ENCODE measurements at regions not wholly inside any gene's neighbourhood (a gene's known extent, or its start where the extent isn't known, plus 50 kb on each side); places are given as distances from the start of the nearest gene placed in this dataset.

DNA sequence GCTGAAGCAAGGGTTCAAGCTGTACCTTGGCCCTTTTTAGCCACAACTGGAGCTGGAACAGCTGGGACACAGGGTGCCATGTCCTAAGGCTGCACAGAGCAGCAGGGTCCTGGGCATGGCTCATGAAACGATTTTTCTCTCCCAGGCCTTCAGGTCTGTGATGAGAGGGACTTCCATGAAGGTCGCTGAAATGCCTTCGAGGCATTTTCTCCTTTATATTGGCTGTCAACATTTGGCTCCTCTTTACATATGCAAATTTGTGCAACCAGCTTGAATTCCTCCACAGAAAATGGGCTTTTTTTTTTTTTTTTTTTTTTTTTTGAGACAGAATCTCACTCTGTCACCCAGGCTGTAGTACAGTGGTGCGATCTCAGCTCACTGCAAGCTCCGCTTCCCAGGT lies 430.8 kb downstream of the PCDH11X start (continued):
- TF ChIP-seq CTCF (conservative IDR thresholded peaks at IDR 0.05; ENCODE audit: low read depth in 2 of 2) (no peak), POLR2AphosphoS5 (IDR thresholded peaks at IDR 0.05; ENCODE audit: low read depth) (no peak), ZNF114 (CRISPR knock-in tag; IDR thresholded peaks at IDR 0.05) (no peak), EZH2 (IDR thresholded peaks at IDR 0.05; ENCODE audit: low read depth, unreplicated experiment) (no peak), EZH2phosphoT487 (IDR thresholded peaks at IDR 0.05; ENCODE audit: unreplicated experiment) (no peak), ETS1 (IDR thresholded peaks at IDR 0.05) (no peak), NANOG (IDR thresholded peaks at IDR 0.05; ENCODE audit: borderline replicate concordance) (no peak), REST (IDR thresholded peaks at IDR 0.05; ENCODE audit: unreplicated experiment) (no peak), JUNB (IDR thresholded peaks at IDR 0.05; ENCODE audit: unreplicated experiment) (no peak)

- Mint-ChIP-seq H3K27ac (no peak overlapping the region), H3K27me3 (ENCODE audit: insufficient read depth, low read depth, poor library complexity) (no peaks in the 10 kb centered on the region), H3K9me3 (peaks cover 39% of the 10 kb centered on the region), H3K4me1 (no peaks in the 10 kb centered on the region), H3K4me3 (no peak overlapping the region), H3K36me3 (ENCODE audit: low read depth) (peaks cover 43% of the 10 kb centered on the region)
- ATAC-seq (no peak), DNase-seq (ENCODE audit: low spot score) (no peak)
- Histone ChIP-seq H3K4me1 (ENCODE audit: insufficient read depth) (no peaks in the 10 kb centered on the region), H3K4me2 (no peak overlapping the region), H3K9me2 (ENCODE audit: insufficient read depth) (no peaks in the 10 kb centered on the region), H4K20me1 (replicated peaks; ENCODE audit: insufficient read depth) (no peaks in the 10 kb centered on the region), H3F3A (replicated peaks; ENCODE audit: low read depth) (no peaks in the 10 kb centered on the region), H3K79me2 (replicated peaks; ENCODE audit: insufficient read depth) (no peaks in the 10 kb centered on the region), H3K4me3 (no peak overlapping the region), H3K27ac (ENCODE audit: low read depth) (no peak overlapping the region), H2AFZ (no peak overlapping the region), H3K36me3 (ENCODE audit: insufficient read depth) (no peaks in the 10 kb centered on the region), H3K27me3 (ENCODE audit: insufficient read depth) (no peaks in the 10 kb centered on the region)
- no peak for TF ChIP-seq REST (IDR thresholded peaks at IDR 0.05; ENCODE audit: unreplicated experiment)
- no peak for TF ChIP-seq EZH2phosphoT487 (IDR thresholded peaks at IDR 0.05; ENCODE audit: unreplicated experiment)
- no peak for TF ChIP-seq ZNF114 (CRISPR knock-in tag; IDR thresholded peaks at IDR 0.05)
- no peak for TF ChIP-seq POLR2AphosphoS5 (IDR thresholded peaks at IDR 0.05; ENCODE audit: low read depth)
- no peak for TF ChIP-seq CTCF (conservative IDR thresholded peaks at IDR 0.05; ENCODE audit: low read depth in 2 of 2)
- TF ChIP-seq ZNF331 (CRISPR knock-in tag; IDR thresholded peaks at IDR 0.05; ENCODE audit: low read depth): no peak
- no peak for TF ChIP-seq EZH2 (IDR thresholded peaks at IDR 0.05; ENCODE audit: low read depth, unreplicated experiment)
These were observed 434.6 kb downstream of the PCDH11X start for GRCh38 chrX:92213786-92214185.
